ENCODE measurements at regions not wholly inside any gene's neighbourhood (a gene's known extent, or its start where the extent isn't known, plus 50 kb on each side); places are given as distances from the start of the nearest gene placed in this dataset.

- Histone ChIP-seq H2AFZ (ENCODE audit: low read depth, low read length) (no peak overlapping the region), H4K20me1 (ENCODE audit: insufficient read depth) (no peaks in the 10 kb centered on the region), H3K27me3 (ENCODE audit: insufficient read depth, low read depth, low read length) (no peaks in the 10 kb centered on the region), H3K9me3 (ENCODE audit: low read length) (no peaks in the 10 kb centered on the region), H3K27ac (ENCODE audit: low read length) (no peak overlapping the region), H3K4me2 (ENCODE audit: low read length) (no peak overlapping the region), H3F3A (ENCODE audit: insufficient read depth, low read length, poor library complexity, severe bottlenecking) (no peaks in the 10 kb centered on the region), H3K36me3 (ENCODE audit: insufficient read depth, low read length) (no peaks in the 10 kb centered on the region), H3K9ac (ENCODE audit: low read length) (no peak overlapping the region), H3K4me3 (ENCODE audit: low read length) (no peak overlapping the region), H3K79me2 (replicated peaks; ENCODE audit: insufficient read depth, low read length) (no peaks in the 10 kb centered on the region), H3K9me2 (ENCODE audit: insufficient read depth, low read length) (no peaks in the 10 kb centered on the region)
- TF ChIP-seq CTCF (IDR thresholded peaks at IDR 0.05; ENCODE audit: poor library complexity, severe bottlenecking) (no peak), POLR2AphosphoS5 (IDR thresholded peaks at IDR 0.05) (no peak), REST (IDR thresholded peaks at IDR 0.05; ENCODE audit: borderline replicate concordance) (no peak), EZH2 (IDR thresholded peaks at IDR 0.05; ENCODE audit: borderline replicate concordance, insufficient read depth, low read length, poor library complexity, severe bottlenecking) (no peak), MXI1 (conservative IDR thresholded peaks at IDR 0.05; ENCODE audit: poor library complexity, severe bottlenecking) (no peak), EP300 (conservative IDR thresholded peaks at IDR 0.05; ENCODE audit: poor library complexity, severe bottlenecking) (no peak), SMC3 (conservative IDR thresholded peaks at IDR 0.05; ENCODE audit: poor library complexity) (no peak)
Measured at GRCh38 chr14:99028521-99028920, 243.5 kb downstream of the BCL11B start.

GRCh38 chr14:99029145-99029915, 242.7 kb downstream of the BCL11B start:
- TF ChIP-seq EZH2 (IDR thresholded peaks at IDR 0.05; ENCODE audit: borderline replicate concordance, insufficient read depth, low read length, poor library complexity, severe bottlenecking) (no peak), REST (IDR thresholded peaks at IDR 0.05; ENCODE audit: borderline replicate concordance) (no peak), POLR2AphosphoS5 (IDR thresholded peaks at IDR 0.05) (no peak), TAF1 (IDR thresholded peaks at IDR 0.05; ENCODE audit: low read depth) (no peak), MXI1 (conservative IDR thresholded peaks at IDR 0.05; ENCODE audit: poor library complexity, severe bottlenecking) (no peak), EP300 (conservative IDR thresholded peaks at IDR 0.05; ENCODE audit: poor library complexity, severe bottlenecking) (no peak), SMC3 (conservative IDR thresholded peaks at IDR 0.05; ENCODE audit: poor library complexity) (no peak), CTCF (IDR thresholded peaks at IDR 0.05; ENCODE audit: poor library complexity, severe bottlenecking) (no peak), RAD21 (conservative IDR thresholded peaks at IDR 0.05) (no peak)
- Histone ChIP-seq H3K27ac (ENCODE audit: low read length) (no peak overlapping the region), H3K4me3 (ENCODE audit: low read length) (no peak overlapping the region), H4K20me1 (ENCODE audit: insufficient read depth) (no peaks in the 10 kb centered on the region), H3K4me2 (ENCODE audit: low read length) (no peak overlapping the region), H3K9ac (ENCODE audit: low read length) (no peak overlapping the region), H3K36me3 (ENCODE audit: insufficient read depth, low read length) (no peaks in the 10 kb centered on the region), H3K27me3 (ENCODE audit: insufficient read depth, low read depth, low read length) (no peaks in the 10 kb centered on the region), H3K79me2 (replicated peaks; ENCODE audit: insufficient read depth, low read length) (no peaks in the 10 kb centered on the region), H2AFZ (ENCODE audit: low read depth, low read length) (no peak overlapping the region), H3F3A (ENCODE audit: insufficient read depth, low read length, poor library complexity, severe bottlenecking) (no peaks in the 10 kb centered on the region), H3K9me2 (ENCODE audit: insufficient read depth, low read length) (no peaks in the 10 kb centered on the region), H3K9me3 (ENCODE audit: low read length) (no peaks in the 10 kb centered on the region)

All from neural cell (in vitro differentiated cells).